HG03442 (cell line): ENCODE measurements at regions not wholly inside any gene's neighbourhood (a gene's known extent, or its start where the extent isn't known, plus 50 kb on each side); places are given as distances from the start of the nearest gene placed in this dataset.

Experiments used
- ATAC-seq: cut with Tn5 transposase; IDR thresholded peaks from one replicate; pipeline ENCODE4 v1.9.1; 2021; ENCODE audit warnings: mild to moderate bottlenecking, moderate library complexity; ENCODE audit not compliant: unreplicated experiment

DNA sequence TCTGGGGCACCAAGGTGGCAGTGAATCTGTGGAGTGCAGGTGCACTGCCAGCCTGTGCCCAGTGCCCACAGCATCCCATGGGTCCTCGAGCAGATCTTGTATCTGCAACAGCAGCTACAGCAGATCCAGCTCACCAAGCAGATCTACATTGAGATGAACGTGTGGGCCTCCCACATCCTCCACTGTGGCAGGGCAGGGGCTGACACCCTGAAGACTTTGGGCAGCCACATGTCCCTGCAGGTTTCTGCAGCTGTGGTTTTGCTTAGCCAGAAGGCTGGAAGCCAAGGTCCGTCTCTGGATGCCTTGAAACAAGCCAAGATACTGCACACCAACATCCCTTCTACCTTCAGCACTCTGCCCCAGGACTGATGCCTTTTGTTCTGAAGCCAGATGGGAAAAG is 338.8 kb upstream of the OR4E1 start:
- no peak for ATAC-seq

DNA sequence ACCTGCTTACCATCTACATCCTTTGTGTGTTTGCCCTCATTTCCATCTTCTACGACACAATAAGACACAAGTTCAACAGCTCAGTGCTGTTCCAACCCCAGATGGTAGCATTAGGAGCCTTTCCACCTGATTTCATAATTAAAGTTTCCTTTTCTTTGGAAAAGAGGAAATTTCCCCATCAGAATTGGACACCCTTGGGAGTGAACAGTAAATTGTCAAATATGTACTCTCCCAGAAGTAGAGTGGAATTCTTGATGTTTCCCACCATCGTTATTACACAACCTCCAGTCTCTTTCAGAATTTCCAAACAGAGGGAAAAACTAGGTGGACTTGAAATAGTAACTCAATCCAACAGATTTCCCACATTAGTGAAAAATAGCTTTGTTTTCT is 337.6 kb upstream of the OR4E1 start:
- ATAC-seq: no peak

DNA sequence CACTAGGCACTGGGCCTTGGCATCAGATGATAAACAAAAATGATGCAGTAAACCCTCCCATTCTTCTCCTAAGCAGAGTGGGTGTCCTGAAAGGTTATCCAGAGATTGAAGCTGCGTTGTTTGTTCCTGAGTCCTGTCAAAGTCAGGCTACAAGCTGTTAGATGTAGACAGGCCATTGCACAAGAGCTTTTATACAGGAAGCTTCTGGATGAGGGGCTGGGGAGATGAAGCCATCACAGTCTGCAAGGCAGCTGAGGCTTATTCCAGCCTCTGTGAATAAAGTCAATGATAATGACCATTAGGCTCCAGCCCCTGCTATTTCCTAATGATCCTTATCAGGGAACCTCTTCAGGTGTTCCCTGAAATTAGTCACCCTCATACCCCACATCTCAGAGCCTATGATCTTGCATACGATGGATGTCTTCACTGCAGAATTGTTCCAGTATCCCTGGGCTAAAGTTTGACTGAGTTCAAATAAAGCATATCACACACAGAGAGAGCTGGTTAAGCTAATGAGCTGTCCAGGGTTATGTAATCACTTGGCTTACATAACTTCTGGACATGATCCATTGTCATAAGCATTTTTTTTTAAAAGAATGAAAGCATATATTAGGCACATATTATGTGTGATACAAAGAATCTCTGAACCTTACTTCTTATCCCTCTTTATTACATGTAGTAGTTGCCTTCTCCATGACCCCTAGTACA is 337.1 kb upstream of the OR4E1 start:
- ATAC-seq: no peak

DNA sequence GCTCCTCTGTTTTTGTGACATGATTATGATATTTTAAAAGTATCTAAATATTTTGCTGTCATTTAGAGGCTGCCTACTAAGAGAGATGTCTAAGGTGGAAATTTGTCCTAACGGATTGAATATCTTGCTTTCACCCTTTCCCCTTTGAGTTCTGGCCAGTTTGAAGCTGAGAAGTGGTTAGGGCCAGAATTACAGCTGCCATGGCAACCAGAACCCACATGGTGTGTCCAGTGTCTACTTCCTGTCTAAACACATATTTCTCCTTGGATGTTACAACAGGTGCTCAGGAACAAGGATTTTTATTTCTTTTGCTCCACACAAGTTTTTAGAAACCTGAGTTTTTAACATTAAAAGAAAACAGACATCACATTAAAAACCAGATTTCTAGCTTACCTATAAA is 335.1 kb upstream of the OR4E1 start:
- ATAC-seq: no peak

DNA sequence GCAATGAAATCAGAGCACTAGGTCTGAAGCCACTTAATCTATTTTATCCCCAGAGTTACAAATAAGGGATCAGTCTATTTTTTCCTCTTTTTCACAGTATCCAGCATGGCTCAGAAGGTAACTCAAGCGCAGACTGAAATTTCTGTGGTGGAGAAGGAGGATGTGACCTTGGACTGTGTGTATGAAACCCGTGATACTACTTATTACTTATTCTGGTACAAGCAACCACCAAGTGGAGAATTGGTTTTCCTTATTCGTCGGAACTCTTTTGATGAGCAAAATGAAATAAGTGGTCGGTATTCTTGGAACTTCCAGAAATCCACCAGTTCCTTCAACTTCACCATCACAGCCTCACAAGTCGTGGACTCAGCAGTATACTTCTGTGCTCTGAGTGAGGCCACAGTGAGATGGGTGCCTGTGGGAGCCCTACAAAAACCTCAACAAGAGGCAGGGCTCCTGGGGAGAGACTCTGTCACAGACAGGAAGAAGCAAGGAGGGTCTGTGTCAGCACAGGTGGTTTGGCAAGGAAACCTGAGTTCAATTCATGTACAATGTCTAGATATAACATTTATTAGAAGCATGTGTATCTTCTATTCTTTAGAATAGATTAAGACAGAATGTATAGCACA is 334.3 kb upstream of the OR4E1 start:
- no peak for ATAC-seq

DNA sequence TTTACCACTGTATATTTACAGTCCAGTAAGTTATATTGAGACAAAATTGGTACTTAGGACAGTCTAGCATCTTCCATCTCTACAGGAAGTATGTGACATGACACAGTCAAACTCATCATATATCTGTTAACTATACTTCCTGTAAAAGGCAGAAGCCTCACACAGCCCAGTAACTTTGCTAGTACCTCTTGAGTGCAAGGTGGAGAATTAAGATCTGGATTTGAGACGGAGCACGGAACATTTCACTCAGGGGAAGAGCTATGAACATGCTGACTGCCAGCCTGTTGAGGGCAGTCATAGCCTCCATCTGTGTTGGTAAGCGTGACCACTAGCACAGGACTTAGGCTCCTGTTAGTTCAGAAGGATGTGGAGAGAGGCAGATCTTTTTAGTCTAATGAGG is 333.7 kb upstream of the OR4E1 start:
- ATAC-seq: no peak

DNA sequence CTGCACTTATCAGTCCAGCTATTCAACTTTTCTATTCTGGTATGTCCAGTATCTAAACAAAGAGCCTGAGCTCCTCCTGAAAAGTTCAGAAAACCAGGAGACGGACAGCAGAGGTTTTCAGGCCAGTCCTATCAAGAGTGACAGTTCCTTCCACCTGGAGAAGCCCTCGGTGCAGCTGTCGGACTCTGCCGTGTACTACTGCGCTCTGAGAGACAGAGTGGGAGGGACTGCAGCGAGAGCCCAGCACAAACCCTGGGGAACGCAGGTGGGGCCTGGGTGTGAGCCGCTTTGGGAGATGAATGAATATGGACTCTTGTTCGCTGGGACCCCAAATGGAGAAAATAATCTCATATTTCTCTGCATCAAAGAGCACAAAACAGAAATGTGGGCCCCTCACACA is 329.8 kb upstream of the OR4E1 start:
- no peak for ATAC-seq

DNA sequence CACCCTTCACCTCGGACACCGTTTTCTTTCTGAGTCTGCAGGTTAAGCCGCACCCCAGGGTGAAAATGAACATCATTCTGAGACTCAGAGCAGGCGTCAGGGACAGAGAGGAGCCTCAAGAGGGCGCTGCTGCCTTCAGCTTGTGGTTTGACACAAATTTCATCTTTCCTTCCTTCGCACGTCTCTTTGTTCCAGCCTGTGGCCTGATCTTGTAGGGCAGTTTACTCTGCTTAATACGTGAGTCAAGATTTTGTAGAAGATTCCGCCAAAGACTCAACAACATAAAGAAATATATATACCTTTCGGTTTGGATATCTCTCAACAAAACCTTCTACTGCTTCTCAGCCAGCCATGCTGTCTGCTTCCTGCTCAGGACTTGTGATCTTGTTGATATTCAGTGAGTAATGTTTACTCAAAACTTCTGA is 329.3 kb upstream of the OR4E1 start:
- ATAC-seq: no peak

DNA sequence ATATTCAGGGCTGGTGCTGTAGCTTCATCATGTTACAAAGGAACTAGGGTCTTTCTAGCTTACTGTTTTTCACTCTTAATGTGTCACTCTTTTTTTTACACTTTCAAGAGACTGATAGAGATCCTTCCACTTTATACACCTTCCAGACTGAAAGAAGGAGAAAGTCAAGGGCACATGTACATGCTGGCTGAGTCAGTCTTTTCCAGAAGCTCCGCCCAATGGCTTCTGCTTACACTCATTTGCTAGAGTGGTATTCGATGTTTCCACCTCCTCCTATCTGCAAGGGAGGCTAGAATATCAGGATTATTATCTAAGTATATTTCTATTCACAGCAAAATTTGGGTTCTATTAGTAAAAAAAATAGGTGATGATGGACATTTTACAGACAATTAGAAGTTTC is 325.8 kb upstream of the OR4E1 start:
- ATAC-seq: no peak

DNA sequence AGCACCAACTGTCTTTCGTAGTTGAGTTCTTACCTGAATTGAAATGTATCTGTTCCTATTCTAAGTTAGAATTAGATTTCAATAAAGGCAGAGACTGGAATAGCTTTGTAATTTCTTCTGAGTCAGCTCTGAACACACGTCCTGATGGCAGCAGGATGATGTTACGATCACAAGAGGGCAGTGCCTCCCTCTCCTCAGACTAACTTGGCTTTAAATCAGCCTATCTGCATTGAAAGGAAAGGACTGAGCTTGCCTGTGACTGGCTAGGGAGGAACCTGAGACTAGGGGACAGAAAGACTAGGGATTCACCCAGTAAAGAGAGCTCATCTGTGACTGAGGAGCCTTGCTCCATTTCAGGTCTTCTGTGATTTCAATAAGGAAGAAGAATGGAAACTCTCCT is 323.7 kb upstream of the OR4E1 start:
- no peak for ATAC-seq

DNA sequence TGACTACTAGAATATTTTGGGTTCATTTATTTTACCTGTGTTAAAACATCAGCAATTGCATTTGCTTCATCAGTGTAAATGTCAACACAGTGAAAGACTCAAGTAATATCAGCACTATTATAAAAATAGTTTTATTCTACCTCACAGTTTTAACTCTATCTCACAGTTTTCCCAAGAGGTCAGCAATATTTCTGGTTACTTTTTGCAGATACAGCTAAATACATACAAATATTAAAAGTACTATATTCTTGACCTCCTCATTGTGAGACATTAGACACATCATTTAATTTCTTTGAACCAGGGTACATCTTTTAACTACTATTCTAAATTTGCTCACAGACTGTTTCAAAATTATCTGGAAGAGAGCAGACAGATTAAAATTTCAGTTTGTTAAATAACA is 321.7 kb upstream of the OR4E1 start:
- no peak for ATAC-seq

DNA sequence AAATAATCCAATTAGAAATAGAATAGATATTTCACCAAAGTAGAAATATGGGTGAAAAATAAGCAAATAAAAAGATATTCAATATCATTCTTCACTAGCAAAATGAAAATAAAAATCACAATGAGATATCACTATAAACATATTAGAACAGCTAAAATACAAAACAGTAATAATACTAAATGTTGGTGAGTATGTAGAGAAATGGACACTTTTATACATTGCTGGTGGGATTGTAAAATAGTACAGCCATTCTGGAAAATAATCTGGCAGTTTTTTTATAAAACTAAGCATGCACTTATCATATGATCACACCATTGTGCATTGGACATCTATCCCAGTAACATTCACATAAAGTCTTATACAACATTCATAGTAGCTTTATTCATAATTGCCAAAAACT is 320.2 kb upstream of the OR4E1 start:
- no peak for ATAC-seq

DNA sequence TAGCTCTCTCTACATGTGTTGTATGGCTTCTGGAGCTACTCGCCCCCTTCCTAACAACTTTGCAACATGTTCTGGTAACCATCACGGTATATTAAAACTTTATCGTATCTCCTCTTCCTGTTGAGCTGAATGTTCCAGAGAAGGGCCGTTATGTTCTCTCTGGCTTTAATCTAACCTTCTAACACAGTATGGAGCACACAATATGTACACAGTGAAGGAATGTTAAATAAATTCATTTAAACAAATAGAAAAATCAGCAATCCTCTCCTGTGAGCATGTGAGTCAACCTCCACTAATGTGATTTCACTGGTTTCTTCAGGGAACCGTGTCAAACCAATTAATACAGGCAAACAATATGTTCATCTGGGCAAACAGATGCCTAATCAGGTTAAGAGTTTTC is 319.5 kb upstream of the OR4E1 start:
- ATAC-seq: no peak

DNA sequence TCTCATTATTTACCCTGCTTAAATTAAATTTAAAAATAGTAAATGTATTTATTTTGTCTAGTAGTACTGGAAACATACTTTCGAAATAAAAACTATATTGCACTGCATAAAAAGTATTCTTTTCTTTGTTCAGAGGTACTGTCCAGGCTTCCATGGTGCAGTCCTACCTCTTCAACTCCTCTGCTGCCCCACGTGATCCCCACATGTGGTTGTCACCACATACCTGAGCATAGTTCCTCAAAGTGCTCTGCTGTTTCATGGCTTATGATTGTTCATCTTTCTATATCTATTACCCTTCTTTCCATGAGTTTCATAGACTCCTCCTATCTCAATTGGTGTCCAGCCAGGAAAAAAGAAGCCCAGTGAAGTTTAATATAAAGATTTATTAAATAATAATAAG is 317.5 kb upstream of the OR4E1 start:
- ATAC-seq: no peak

DNA sequence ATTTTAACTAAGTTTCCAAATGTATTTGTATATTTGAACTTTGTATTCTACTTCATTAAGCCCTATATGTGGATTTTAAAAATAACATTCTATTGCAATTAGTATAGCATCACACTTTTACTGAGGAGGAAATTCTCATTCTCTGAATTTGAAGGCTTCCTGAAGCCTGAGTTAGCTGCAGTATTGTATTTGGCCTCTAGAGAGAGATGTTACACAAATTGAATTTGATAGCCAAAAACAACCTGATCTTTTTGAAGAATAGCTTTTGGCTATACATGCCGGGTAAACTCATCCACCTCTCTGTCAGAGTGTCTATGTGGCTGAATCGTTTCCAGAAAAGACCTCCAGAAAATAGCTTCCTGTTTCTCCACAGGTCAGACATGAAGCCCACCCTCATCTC is 316.5 kb upstream of the OR4E1 start:
- ATAC-seq: no peak

DNA sequence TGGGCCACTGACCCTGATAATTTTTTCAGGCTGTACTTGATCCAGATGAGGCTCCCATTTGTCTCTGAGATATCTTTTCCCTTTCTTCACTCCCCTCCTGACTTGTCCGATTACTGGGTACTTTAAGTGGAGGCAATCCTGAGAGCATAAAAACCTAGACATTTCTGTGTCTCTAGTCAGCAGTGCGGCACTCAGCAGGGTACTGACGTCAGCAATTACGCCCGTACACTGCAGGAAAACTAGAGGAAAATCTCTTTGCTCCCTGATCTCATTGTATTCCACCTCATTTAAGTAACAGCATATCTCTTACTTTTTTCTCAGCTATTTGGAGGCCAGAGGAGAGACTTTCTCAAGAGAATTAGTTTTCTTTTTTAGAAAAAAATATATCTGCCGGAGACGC is 315.5 kb upstream of the OR4E1 start:
- no peak for ATAC-seq

DNA sequence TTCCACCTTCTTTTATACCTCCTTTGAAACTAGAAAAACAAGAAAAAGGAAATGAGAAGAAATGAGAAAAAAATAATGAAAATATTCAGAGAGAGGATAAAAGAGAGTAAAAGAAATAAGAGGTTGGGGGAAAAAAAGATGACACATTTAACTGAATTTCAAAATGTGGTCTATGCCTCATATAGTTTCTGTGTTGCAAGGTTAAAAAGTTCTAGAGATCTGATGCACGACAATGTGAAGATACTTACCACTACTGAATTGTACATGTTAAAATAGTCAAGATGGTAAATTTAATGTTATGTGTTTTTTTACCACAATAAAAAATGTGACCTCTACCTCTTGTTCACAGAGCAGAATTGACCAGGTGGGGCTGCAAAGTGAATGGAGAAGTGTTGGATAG is 314.8 kb upstream of the OR4E1 start:
- ATAC-seq: no peak

DNA sequence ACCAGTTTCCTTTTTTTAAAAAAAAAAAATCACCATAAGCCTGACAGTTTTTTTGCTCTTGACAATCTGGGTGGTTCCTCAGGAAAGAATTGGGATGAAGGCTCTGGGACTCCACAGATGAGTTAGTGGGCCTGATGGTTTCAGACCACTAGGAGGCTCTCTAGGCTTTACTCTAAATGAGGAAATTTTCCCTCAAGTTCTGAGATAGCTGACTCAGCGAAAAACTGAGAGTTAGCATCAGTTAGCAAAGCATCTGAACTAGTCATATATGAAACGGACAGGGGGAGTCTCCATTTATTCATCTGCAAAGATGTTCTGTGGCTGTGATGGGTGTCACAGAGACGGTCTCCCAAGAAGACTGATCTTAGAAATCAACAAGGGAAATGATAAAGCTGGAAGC is 314.3 kb upstream of the OR4E1 start:
- no peak for ATAC-seq

DNA sequence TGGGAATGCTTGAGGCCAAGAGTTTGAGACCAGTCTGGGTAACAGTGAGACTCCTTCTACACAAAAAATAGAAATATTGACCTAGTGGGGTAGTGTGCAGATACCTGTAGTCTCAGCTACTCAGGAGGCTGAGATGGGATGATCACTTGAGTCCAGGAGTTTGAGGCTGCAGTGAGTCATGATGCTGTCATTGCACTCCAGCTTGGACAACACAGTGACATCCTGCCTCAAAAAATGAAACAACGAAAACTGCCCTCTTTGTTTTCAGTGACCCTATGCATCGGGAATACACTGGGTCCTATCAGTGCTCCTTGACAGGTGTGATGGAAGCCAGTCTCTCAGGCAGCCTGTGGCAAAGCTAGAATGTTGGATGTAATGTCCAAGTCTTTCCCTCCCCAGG is 311.5 kb upstream of the OR4E1 start:
- no peak for ATAC-seq

DNA sequence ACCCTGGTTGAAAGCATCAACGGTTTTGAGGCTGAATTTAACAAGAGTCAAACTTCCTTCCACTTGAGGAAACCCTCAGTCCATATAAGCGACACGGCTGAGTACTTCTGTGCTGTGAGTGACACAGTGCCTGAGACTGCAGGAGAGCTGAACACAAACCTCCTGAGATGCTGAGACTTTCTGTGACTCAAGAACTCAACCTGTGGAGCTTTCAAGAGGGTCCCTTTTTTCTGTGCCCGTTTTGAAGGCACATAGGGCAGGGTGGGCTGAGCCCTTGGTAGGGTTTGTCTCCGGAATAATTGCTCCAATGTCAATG is 305.3 kb upstream of the OR4E1 start:
- no peak for ATAC-seq

DNA sequence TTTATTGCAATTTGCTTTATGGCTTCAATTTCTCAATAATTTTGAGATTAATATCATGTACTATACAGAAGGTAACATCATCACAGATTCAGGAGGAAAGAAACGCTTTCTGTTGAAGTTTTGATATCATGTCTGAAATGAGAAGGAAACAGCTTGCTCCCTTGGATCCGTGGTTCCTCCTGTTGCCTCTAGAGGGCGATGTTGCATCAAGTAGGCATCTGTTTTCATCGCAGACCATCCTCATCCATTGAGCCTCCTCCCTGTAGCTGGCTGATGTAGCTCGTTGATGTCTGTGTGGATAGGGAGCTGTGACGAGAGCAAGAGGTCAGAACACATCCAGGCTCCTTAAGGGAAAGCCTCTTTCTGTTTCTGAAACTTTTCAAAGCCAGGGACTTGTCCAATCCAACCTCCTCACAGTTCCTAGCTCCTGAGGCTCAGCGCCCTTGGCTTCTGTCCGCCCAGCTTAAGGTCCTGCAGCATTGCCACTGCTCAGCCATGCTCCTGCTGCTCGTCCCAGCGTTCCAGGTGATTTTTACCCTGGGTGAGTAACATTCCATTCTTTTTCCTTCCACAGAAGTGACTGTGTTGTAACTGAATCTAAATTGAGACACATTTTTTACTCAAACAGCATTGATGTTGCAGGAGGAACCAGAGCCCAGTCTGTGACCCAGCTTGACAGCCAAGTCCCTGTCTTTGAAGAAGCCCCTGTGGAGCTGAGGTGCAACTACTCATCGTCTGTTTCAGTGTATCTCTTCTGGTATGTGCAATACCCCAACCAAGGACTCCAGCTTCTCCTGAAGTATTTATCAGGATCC is 304.8 kb upstream of the OR4E1 start:
- no peak for ATAC-seq

DNA sequence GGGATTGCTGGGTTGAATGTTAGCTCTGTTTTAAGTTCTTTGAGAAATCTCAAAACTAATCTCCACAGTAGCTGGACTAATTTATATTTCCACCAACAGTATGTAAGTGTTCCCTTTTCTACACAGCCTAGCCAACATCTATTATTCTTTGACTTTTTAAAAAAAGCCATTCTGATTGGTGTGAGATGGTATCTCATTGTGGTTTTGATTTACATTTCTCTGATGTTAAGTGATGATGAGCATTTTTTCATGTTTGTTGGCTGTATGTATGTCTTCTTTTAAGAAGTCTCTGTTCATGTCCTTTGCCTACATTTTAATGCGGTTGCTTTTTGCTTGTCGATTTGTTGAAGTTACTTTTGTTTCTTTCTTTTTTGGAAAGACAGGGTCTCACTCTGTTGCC is 301.1 kb upstream of the OR4E1 start:
- ATAC-seq: no peak
